ENCODE measurements at regions not wholly inside any gene's neighbourhood (a gene's known extent, or its start where the extent isn't known, plus 50 kb on each side); places are given as distances from the start of the nearest gene placed in this dataset.

DNA sequence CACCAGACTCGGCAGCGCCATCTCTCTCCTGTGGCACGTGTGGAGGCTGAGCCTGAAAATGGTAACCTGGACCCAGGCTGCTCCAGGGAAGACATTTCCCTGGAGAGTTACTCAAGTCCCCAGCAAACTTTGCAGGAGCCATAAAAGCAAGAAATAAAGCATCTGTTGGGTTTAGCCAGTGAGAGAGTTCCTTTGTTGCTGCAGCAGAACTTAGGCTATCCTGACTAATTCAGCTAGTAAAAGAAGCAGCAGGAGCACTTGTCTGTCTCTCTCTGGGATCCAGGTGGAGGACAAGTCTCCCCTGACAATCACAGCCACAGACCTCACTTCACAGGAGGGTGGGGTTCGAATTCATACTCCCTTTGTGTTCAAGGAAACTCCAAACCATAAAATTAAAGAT is 79.2 kb upstream of the DIO3 start:
- no peak for DNase-seq (ENCODE audit: low read depth)

DNA sequence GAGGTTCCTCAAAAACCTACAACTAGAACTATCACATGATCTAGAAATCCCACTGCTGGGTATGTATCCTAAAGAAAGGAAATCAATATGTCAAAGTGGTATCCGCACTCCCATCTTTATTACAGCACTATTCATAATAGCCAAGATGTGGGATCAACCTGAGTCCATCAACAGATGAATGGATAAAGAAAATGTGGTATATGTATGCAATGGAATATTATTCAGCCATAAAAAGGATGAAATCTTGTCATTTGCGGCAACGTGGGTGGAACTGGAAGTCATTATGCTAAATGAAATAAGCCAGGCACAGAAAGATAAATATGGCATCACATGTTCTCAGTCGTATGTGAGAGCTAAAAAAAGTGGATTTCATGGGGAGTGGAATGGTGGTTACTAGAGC is 77.5 kb upstream of the DIO3 start:
- DNase-seq (ENCODE audit: low read depth) = no peak

DNA sequence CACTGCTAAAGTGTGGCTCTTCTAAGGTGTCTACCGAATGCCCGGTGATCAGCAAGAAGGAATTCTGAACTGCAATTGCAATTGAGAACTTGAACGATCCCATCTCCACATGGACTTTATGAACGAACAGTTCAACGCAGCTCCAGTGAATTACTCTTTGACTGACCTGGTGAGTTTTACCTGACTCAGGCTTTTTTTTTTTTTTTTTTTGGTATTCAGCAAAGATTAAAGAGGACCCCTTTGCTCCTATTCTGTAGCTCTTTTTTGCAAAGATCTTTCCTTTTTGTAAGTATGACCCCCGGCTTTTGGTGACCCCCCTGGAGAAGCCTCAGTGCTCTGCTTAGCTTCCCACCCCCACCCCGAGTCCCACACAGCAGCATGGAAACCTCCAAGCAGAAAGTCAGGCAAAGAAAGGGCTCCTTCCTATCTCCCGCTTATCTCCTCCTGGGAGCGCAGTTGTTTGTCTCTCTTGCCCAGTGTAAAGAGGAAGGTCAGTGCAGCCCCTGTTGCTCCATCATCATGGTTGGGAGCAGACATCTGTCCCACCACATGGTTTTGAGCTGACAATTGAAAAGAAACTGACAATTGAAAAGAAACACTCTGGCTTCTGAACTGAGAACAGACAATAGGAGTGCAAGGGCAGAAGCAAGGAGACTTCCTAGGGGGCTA is 72.1 kb upstream of the DIO3 start:
- no peak for DNase-seq (ENCODE audit: low read depth)

DNA sequence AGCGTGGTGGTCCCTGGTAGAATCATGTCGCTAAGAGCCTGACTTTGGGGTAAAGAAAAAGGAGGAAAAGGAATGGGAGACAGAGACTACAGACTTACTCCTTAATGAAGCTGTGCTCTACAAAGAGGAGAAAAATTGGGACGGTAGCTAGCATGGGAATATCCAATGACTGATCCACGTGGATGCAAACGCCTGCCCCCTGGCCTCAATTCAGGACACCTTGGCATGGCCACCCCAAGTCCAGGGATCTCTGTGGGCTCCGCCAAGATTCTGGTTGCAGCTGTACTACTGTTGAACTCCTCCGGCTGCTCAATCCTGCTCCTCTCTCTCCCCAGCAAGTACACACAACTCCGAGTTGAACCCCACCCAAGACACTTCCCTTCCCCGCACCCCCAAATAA is 70.5 kb upstream of the DIO3 start:
- DNase-seq (ENCODE audit: low read depth) = no peak

DNA sequence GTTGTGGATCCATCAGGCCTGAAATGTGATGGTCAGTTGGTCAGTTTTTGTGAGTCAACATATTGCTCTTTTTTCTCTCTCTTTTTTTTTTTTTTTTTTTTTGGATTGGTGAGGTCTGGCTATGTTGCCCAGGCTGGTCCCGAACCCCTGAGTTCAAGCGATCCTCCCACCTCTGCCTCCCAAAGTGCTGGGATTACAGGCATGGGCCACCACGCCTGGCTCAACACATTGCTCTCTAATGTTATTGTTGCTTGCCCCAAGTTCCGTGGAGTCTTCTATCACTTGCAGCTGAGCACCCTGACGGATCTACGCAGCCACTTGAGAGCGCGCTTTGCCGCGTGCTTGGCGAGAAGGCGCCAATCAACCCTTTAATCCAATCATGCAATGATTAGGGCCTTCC is 69.5 kb upstream of the DIO3 start:
- no peak for DNase-seq (ENCODE audit: low read depth)

DNA sequence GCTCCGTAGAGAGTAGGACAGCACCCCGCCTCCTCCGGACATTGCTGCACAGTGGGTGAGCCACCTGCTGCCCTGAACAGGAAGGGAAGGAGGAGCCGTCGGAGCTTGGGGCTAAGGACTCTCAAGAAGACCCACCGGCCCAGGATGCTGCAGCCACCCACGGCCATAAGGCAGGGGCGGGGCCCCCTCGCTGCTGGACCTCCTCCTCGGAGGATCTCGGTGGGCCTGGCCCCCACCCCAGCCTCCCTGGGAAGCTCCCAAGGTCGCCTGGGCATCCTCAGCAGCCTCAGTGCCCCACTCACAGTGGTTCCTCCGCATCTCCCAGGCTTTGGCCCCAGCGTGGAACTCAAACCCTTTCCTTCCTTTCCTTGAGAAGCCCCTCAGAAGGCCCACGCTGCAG is 68.6 kb upstream of the DIO3 start:
- DNase-seq (ENCODE audit: low read depth) = no peak

DNA sequence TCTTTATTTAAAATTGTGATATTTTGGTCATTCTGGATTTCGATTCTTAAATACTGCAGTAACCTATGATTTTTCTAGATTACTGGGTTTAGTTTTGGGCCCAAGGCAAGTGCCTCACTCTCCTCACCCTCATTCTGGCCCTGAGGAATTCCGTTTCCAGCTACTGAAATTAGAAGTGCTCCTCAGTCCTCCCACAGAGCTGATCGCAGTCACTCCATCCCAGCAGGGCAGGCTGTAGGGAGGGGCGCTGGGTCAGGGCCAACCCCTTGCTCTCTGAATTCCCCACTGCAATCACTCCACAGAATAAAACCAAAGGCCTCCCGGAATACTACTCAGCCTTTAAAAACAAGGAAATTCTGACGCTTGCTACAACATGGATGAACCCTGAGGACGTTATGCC is 66.5 kb upstream of the DIO3 start:
- DNase-seq (ENCODE audit: low read depth) = no peak

DNA sequence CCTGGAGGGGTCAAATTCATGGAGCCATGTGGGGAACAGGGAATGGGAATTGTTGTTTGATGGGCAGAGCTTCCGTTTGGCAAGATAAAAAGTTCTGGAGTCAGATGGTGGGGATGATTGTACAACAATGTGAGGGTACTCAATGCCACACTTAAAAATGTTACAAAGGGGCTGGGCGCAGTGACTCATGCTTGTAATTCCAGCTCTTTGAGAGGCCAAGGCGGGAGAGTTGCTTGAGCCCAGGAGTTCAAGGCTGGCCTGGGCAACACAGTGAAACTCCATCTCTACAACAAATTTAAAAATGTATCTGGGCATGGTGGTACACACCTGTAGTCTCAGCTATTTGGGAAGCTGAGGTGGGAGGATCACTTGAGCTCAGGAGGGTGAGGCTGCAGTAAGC is 66.0 kb upstream of the DIO3 start:
- no peak for DNase-seq (ENCODE audit: low read depth)

DNA sequence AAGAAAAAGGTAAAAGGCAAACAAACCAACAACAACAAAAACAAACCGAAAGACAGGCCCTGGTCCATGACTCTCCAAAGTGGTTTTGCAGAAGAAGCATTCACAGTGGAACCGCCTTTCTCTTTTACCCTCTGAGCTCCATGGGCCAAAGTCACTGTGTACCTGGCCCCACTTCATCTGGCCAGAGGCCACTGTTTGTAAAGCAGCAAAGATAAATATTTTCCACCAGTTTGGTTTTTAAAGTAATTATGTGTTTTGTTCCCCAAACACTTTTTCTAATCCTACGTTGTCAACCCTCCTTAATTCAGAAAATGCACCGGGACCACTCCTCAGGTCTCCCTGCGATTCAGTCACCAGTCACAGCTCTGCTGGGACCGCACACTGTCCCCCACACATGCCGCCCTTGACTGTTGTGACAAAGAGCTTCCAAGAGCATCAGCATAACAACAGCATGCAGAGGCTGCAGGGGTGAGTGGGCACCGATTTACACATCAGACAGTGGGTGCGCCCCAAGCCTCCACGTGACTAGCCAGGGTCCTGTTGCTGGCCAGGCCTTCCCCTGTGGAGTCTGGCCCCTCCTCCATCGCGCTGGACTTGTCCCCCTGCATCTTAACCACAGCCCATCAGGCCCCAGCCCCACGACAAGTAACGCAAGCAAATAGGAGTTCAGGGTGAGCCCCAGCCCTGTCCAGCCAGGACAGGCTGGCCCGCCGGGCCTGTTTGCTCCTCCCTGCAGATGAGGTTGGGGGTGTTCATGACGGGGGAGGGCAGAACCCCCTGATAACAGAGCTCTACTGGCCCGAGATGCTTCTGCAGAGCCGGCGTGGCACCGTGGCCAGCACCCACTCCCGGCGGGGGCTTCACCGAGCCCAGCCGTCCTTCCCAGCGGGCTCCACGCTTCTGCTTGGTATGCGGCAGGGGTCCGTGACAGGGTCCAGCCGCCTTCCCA is 65.2 kb upstream of the DIO3 start:
- DNase-seq (ENCODE audit: low read depth) = no peak

DNA sequence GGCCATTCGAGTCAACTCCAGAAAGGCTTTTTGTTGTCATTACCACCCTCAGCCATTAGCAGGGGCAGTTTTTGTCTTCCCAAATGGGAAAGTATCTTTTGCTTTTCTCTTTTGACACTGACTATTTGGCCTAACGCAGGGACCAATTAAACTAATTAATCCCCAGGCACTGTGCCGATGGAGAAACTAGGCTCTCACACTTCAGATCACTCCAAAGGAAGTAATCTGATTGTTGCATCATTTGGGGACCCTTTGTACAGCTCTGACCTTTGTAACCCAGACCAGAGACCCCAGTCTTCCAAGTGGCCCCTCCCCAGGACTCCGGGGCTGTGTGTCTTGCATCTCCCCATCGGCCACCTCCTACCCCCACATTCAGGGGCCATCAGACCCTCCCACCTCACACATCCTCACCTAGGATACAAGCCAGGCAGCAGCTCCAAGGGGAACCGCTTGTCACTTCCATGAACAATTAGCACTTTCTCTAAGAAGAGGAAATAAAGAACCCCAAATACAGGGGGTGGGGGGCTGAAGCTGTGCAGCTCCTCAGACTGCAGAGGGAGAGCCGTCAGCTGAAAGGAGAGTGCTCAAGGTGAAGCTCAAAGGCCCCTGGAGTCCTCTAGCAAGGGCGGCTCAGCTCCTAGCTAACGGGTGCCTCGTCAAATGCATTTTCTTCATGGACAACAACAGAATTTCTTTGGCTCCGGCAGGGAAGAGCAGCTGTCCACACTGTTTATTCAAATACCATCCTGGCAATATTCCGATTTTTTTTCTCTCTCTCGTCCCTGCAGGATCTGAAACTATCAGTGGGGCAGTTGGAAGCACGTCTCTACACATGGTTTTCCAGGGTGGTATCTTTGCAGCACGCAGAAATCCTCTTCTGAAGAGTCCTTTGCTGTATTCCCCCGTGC is 64.3 kb upstream of the DIO3 start:
- DNase-seq (ENCODE audit: low read depth) = no peak

DNA sequence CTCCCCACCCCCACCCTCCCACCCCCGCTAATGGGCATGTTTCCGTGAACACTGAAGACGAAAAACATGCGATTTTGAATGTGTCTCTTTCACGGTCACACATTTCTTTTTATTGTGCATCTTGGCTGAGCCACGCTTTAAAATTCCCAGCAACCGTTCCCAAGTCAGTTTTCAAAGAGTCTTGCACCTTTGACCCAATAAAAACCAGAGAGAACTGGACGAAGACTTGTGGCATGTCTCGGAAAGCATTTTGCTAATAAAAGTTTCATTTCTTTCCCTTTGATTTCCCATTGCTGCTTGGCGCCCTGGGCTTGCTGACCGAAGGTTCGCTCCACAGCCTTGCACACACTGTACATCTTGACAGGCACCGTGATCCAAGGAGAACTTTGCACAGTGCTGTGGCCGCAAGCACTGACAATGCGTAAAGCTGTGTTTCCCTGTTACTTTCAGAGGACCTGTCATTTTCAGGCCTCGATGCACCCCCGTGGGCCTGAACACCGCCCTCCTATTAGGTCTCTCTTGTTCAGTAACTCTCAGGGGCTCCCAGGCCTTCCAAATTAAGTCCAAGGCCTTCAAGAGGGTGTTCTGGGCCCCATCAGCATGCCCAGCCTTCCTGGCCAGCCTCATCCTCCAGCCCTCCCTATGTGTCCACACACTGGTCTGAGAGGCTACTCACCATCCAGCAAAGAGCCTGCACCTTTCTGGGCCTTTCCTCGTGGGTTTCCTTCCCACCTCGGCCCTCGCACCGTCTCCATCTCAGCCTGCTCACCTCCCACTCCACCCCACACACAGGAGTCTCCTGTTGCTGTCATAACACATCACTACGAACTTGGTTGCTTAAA is 63.4 kb upstream of the DIO3 start:
- DNase-seq (ENCODE audit: low read depth) = no peak

DNA sequence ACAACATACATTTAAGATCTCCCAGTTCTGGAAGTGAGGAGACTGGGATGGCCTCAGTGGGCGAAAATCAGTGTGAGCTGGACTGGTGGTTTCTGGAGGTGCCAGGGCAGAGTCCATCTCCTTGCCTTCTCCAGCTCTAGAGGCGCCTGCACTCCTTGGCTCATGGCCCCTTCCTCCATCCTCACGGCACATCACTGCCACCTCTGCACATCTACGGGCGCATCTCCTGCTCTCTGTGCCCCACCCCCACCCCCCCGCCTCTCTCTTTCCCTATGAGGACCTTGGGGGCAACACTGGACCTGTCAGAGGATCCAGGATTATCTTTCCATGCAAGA is 62.8 kb upstream of the DIO3 start:
- DNase-seq (ENCODE audit: low read depth) = no peak

DNA sequence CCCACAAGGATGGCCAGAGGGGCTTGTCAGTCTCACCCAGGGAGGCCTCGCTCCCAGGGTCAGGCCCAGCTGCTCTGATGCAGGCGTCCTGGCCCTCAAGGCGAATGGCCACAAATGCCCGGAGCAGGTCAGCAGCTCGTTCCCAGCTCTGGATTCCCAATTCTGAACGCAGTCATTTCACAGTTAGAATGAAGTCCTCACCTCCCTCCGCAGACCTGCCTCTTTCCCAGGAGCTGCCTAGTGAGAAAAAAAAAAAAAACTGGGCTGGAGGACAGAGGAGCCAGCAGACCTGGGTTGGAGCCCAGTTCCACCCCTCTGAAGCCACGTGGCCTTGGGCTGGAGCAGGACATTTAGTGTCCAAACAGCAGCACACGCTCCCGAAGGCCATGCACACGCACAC is 62.2 kb upstream of the DIO3 start:
- DNase-seq (ENCODE audit: low read depth) = no peak

DNA sequence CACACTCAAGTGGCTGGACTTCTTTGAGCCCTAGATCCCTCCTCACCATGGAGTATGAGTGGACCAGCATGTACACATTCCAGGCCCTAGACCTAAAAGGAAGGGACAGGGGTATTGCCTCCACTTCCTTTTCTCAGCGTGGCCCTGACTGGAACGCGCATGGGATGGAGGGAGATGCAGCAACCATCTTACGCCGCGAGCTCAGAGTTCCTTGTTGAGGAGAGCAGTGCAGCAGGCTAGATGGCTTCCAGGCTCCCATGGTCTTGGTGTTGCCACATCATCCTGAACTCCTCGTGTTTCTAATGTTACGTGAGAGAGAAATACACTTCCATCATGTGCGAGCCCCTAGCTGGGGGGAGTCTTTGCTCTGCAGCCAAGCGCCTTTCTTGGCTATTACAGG is 61.8 kb upstream of the DIO3 start:
- DNase-seq (ENCODE audit: low read depth) = no peak

DNA sequence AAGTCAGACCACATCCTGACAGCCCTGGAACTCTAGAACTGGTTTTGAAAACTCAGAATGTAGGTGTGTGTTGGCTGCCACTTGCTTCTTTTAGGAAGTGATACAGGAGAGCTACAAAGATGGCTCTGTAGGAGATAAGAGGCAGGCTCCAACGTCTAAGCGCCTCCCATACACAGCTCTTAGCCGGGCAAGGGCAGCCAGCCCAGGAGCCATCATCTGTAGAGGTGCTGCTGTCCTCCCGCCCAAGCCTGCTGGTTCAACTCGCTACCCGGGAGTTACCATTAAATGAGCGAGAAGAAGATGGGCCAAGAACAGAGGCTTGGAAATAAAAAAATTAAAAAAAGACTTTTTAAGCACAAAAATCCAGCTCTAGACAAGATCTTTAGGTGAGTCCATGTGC is 61.2 kb upstream of the DIO3 start:
- no peak for DNase-seq (ENCODE audit: low read depth)

DNA sequence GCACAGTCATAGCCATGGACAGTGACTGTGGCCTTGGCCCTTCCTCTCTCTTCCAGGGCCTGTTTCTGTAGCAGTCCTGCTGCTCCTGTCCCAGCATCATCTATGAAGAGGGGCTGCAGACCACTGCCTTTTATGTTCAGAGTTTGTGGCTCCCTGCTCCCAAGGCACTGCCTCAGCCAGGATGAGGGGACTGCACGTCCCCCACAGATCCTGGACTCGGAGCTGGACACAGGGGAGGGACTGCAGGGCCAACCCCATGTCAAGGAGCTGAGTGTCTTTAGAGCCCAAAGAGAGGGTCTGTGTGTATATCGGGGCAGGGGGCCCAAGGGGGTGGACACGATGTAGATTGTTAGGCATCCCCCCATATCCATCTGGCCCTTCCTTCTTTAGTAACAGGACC is 60.6 kb upstream of the DIO3 start:
- no peak for DNase-seq (ENCODE audit: low read depth)

DNA sequence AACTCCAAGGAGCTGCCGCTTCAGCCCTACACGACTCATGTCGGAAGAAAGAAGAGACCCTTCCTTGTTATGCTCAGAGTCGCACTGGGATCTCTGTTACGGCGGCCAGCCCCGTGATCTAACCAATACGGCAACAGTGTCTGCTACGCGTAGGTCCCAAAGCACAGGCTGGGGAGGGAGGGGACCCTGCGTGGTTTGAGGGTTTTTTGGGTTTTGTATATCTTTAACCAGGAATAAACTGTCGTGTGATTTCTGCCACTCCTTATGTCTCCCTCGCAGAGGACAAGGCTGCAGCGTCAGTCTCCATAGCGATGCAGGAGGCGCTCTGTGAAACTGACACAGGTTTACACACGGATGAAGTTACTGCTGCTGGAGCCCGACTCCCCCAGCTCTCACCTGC is 60.0 kb upstream of the DIO3 start:
- DNase-seq (ENCODE audit: low read depth) = no peak

DNA sequence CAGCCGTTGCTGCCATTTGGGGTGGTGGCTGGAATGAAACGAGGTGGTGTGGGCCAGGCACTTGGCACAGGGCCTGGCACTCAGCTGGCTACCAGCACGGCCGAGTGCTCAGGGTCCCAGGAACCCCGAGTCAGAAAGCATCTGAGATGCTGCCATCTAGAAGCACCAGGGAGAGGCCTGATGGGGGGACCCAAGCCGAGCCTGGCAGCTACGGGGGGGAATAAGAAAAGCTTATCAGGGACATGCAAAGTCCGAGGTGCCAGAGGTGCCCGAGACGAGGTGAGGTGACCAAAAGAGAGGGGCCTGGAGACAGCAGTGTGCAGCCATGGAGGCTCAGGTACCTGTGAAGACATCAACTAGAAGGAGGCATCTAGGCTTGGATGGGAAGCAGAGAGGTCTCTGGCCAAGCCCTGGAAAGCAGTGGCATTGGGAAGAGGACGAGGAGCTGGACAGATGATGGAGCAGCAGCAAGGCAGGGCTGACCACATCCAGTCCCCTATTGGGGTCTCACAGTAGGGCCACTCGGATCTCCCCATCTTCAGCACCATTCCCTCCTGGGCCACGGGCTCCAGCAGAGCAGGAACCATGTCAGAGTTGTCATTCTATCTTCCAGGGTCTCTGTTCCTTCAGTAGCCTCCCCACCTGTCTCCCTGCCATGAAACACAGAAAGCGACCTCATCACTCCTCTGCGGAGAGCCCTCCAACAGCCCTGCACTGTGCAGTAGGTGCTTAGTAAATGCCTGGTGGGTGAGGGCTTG is 59.3 kb upstream of the DIO3 start:
- DNase-seq (ENCODE audit: low read depth) = no peak

DNA sequence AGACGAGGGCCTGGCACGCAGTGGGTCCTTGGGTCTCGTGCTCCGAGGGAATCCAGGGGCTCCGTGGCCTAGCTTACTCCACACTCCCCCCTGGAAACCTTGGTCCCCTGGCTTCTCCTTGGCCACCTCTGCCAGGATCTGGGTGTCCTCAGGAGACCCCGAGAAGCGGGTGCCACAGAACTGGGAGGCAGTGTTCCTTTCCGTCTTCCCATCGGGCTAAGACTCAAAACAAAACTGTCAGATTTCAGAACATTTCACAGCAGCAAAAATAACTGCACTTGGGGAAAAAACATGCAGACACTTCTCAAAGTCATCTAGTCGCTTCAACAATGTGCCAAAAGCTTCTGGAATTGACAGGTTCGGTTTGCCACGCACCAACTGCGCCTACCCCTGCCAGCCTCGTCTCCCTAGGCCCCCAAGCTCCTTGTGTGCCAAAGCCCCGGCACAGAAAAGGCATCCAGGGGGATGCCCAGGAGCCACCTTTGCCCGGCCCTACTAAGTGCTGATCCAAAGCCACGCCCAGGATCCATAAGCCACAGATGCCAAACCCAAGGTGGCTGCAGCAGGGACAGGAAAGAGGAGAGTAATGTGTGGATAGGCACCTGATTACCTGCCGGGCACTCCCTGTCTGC is 58.4 kb upstream of the DIO3 start:
- no peak for DNase-seq (ENCODE audit: low read depth)

DNA sequence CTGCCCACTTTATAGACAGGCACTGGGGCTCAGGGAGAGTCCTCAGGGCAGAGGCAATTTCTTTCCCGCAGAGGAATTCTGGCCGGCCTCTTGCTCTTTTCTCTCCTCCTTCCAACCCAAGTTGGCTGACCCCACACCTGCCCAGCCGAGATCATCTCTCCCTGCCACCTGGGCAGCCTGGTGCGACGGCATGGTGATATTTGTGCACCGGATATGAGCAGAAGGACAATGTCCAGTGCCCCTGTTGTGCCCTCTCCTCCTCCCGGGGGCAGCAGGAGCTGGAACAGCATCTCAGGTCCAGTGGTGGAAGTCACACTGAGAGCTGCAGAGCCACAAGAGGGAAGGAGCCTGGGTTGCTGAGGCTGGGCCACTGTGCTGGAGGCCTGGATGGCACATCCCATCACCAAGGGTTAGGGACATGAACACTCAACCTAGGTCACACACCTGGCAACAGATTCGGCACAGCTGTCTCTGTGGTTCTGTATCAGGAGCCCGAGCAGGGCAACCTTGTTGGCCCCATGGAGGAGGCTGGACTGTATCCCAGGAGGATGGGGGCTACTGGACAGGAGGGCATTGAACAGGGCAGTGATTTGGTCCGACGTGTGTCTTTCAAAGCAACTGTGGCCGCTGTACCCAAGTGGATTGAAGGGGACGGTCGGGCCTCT is 57.7 kb upstream of the DIO3 start:
- no peak for DNase-seq (ENCODE audit: low read depth)
